Hepatocyte (in vitro differentiated cells): ENCODE measurements at regions not wholly inside any gene's neighbourhood (a gene's known extent, or its start where the extent isn't known, plus 50 kb on each side); places are given as distances from the start of the nearest gene placed in this dataset.

Source experiments
- CTCF ChIP-seq: fragments of 200-600 bp; sonication (generic); IDR thresholded peaks from 2 replicates; pipeline ENCODE4 v1.5.1; 2016; ENCODE audit warnings: antibody characterized with exemption, mild to moderate bottlenecking; ENCODE audit not compliant: poor library complexity
- EZH2 ChIP-seq: fragments of 200-600 bp; sonication (generic); IDR thresholded peaks from 2 replicates; pipeline ENCODE4 v1.6.1; 2016; ENCODE audit warnings: antibody characterized with exemption, mild to moderate bottlenecking, borderline replicate concordance

- TF ChIP-seq CTCF (no peak), EZH2 (no peak)
Observed at GRCh38 chr2:163990541-163990940, 254.7 kb upstream of the FIGN start.
